HEK293T (cell line): ENCODE measurements at regions not wholly inside any gene's neighbourhood (a gene's known extent, or its start where the extent isn't known, plus 50 kb on each side); places are given as distances from the start of the nearest gene placed in this dataset.

ENCODE experiments used
- ARNT ChIP-seq: fragments of 450-650 bp; IDR thresholded peaks from 2 replicates; pipeline ENCODE4 v1.6.1; 2017; ENCODE audit warnings: mild to moderate bottlenecking
- BHLHE40 ChIP-seq: fragments of 450-650 bp; IDR thresholded peaks from 2 replicates; pipeline ENCODE4 v1.6.1; 2016; ENCODE audit warnings: mild to moderate bottlenecking, moderate library complexity, borderline replicate concordance
- CTBP1 ChIP-seq: fragments of 450-650 bp; IDR thresholded peaks from 2 replicates; pipeline ENCODE4 v1.6.1; 2016; ENCODE audit warnings: borderline replicate concordance
- ELF4 ChIP-seq: fragments of 450-650 bp; IDR thresholded peaks from 2 replicates; pipeline ENCODE4 v1.6.1; 2017; ENCODE audit warnings: antibody characterized with exemption
- FOXA1 ChIP-seq: fragments of 450-650 bp; IDR thresholded peaks from 2 replicates; pipeline ENCODE4 v1.6.1; 2016; ENCODE audit warnings: mild to moderate bottlenecking
- FOXK2 ChIP-seq: fragments of 450-650 bp; IDR thresholded peaks from 2 replicates; pipeline ENCODE4 v1.6.1; 2016; ENCODE audit warnings: mild to moderate bottlenecking
- FOXM1 ChIP-seq: fragments of 450-650 bp; IDR thresholded peaks from 2 replicates; pipeline ENCODE4 v1.6.1; 2017; ENCODE audit warnings: mild to moderate bottlenecking, borderline replicate concordance
- HDGF ChIP-seq: fragments of 450-650 bp; IDR thresholded peaks from 2 replicates; pipeline ENCODE4 v1.6.1; 2017; ENCODE audit warnings: antibody characterized with exemption, borderline replicate concordance
- L3MBTL2 ChIP-seq: fragments of 450-650 bp; conservative IDR thresholded peaks from 2 replicates; pipeline ENCODE4 v1.6.1; 2016; ENCODE audit warnings: mild to moderate bottlenecking
- NFRKB ChIP-seq: fragments of 450-650 bp; IDR thresholded peaks from 2 replicates; pipeline ENCODE4 v1.6.1; 2016; ENCODE audit warnings: mild to moderate bottlenecking, moderate library complexity
- PKNOX1 ChIP-seq: fragments of 450-650 bp; IDR thresholded peaks from 2 replicates; pipeline ENCODE4 v1.6.1; 2016
- SP1 ChIP-seq: fragments of 450-650 bp; IDR thresholded peaks from 2 replicates; pipeline ENCODE4 v1.6.1; 2017
- SUZ12 ChIP-seq: fragments of 450-650 bp; IDR thresholded peaks from 2 replicates; pipeline ENCODE4 v1.6.1; 2016; ENCODE audit warnings: mild to moderate bottlenecking
- TARDBP ChIP-seq: fragments of 450-650 bp; IDR thresholded peaks from 2 replicates; pipeline ENCODE4 v1.6.1; 2016

- TF ChIP-seq HDGF (no peak), ELF4 (no peak), TARDBP (no peak), FOXM1 (no peak), NFRKB (no peak), SUZ12 (no peak), FOXA1 (no peak), CTBP1 (no peak), PKNOX1 (no peak), SP1 (no peak), FOXK2 (no peak), BHLHE40 (no peak), L3MBTL2 (no peak), ARNT (no peak)
These were observed 201.5 kb downstream of the UACA start for GRCh38 chr15:70561885-70562284.
